KMS-11 (cell line): ENCODE measurements at regions not wholly inside any gene's neighbourhood (a gene's known extent, or its start where the extent isn't known, plus 50 kb on each side); places are given as distances from the start of the nearest gene placed in this dataset.

Source experiments
- H2AFZ ChIP-seq: fragments of 200-600 bp; sonication (generic); 2 replicates; pipeline ENCODE4 v1.6.1; 2016; ENCODE audit warnings: antibody characterized with exemption, mixed run types, low read depth
- H3K27ac ChIP-seq: fragments of 200-600 bp; sonication (generic); 2 replicates; pipeline ENCODE4 v1.6.1; 2016; ENCODE audit warnings: mild to moderate bottlenecking, mixed run types
- H3K27me3 ChIP-seq: fragments of 200-600 bp; sonication (generic); 2 replicates; pipeline ENCODE4 v1.6.1; 2017; ENCODE audit warnings: mild to moderate bottlenecking, low read depth, mixed run types, moderate library complexity; ENCODE audit not compliant: insufficient read depth
- H3K36me3 ChIP-seq: fragments of 200-600 bp; sonication (generic); 2 replicates; pipeline ENCODE4 v1.6.1; 2017; ENCODE audit warnings: mild to moderate bottlenecking, mixed run types; ENCODE audit not compliant: insufficient read depth
- H3K4me1 ChIP-seq: fragments of 200-600 bp; sonication (generic); 2 replicates; pipeline ENCODE4 v1.6.1; 2016; ENCODE audit warnings: mild to moderate bottlenecking, low read depth, mixed run types; ENCODE audit not compliant: poor library complexity, severe bottlenecking
- H3K4me2 ChIP-seq: fragments of 200-600 bp; sonication (generic); 2 replicates; pipeline ENCODE4 v1.7.0; 2016; ENCODE audit warnings: mild to moderate bottlenecking, mixed run types
- H3K4me3 ChIP-seq: fragments of 200-600 bp; sonication (generic); IDR thresholded peaks from 2 replicates; pipeline ENCODE4 v1.6.1; 2017; ENCODE audit warnings: low read depth, low read length, mixed read lengths; ENCODE audit not compliant: insufficient read depth
- H3K79me2 ChIP-seq: fragments of 200-600 bp; sonication (generic); 2 replicates; pipeline ENCODE4 v1.6.1; 2016; ENCODE audit warnings: low read depth, mixed run types; ENCODE audit not compliant: insufficient read depth
- H3K9ac ChIP-seq: fragments of 200-600 bp; sonication (generic); 2 replicates; pipeline ENCODE4 v1.6.1; 2016; ENCODE audit warnings: mild to moderate bottlenecking, mixed run types
- H4K20me1 ChIP-seq: fragments of 200-600 bp; sonication (generic); 2 replicates; pipeline ENCODE4 v1.6.1; 2016; ENCODE audit warnings: mild to moderate bottlenecking, mixed run types; ENCODE audit not compliant: insufficient read depth
- CTCF ChIP-seq: fragments of 200-600 bp; sonication (generic); conservative IDR thresholded peaks from 2 replicates; pipeline ENCODE4 v1.6.1; 2017; ENCODE audit warnings: low read depth, mild to moderate bottlenecking, antibody characterized with exemption, low read length, moderate library complexity, mixed read lengths

DNA sequence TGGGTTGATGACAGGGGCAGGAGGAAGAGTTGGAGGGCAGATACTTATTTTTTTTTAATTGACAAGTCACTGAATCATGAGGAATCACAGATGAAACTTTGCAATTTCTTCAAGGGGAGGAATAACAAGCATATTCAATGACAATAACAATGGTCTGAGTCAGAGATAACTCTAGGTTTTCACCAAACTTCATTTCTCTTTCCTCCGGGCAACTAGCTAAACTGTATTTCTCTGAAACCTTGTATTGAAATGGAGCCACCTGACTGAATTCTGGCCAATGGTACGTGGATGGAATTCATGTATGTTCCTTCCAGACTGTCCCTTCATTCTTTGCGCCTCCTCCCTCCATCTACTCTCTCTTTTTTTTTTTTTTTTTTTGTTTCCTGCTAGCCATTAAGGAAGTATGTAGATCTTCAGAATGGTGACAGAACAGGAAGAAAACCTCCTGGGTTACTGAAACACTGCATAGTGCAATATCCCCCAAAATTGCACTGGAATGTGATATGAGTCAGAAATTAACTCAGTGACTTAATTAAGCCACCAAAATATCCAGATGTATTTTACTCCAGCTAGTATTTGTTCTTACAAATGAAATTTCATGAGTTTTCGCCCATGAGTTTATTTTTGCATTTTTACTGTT is 495.4 kb downstream of the OTOL1 start:
- no peak overlapping the region for H2AFZ ChIP-seq
- no peaks in the 10 kb centered on the region for H3K79me2 ChIP-seq
- no peaks in the 10 kb centered on the region for H3K27me3 ChIP-seq
- no peak for TF ChIP-seq CTCF
- H3K9ac ChIP-seq: no peak overlapping the region
- no peak overlapping the region for H3K4me3 ChIP-seq
- no peaks in the 10 kb centered on the region for H3K4me1 ChIP-seq
- H4K20me1 ChIP-seq: no peaks in the 10 kb centered on the region
- H3K36me3 ChIP-seq: no peaks in the 10 kb centered on the region
- H3K27ac ChIP-seq: no peak overlapping the region
- H3K4me2 ChIP-seq: no peak overlapping the region

GRCh38 chr3:161999846-162000245 is 503.2 kb downstream of the OTOL1 start:
- Histone ChIP-seq H3K4me3 (no peak overlapping the region), H2AFZ (no peak overlapping the region)
- TF ChIP-seq CTCF: no peak

GRCh38 chr3:162007722-162008121 is 511.1 kb downstream of the OTOL1 start:
- no peaks in the 10 kb centered on the region for H3K4me1 ChIP-seq
- no peaks in the 10 kb centered on the region for H4K20me1 ChIP-seq
- no peak for TF ChIP-seq CTCF
- H3K9ac ChIP-seq: no peak overlapping the region
- no peak overlapping the region for H2AFZ ChIP-seq
- no peaks in the 10 kb centered on the region for H3K27me3 ChIP-seq
- no peak overlapping the region for H3K4me3 ChIP-seq
- no peaks in the 10 kb centered on the region for H3K36me3 ChIP-seq
- no peaks in the 10 kb centered on the region for H3K79me2 ChIP-seq
- no peak overlapping the region for H3K27ac ChIP-seq
- no peak overlapping the region for H3K4me2 ChIP-seq

More at GRCh38 chr3:161999846-162000245, 503.2 kb downstream of the OTOL1 start:
- no peaks in the 10 kb centered on the region for H3K36me3 ChIP-seq
- H3K4me2 ChIP-seq: no peak overlapping the region
- H3K4me1 ChIP-seq: no peaks in the 10 kb centered on the region
- no peaks in the 10 kb centered on the region for H4K20me1 ChIP-seq
- H3K9ac ChIP-seq: no peak overlapping the region
- no peaks in the 10 kb centered on the region for H3K79me2 ChIP-seq
- H3K27me3 ChIP-seq: no peaks in the 10 kb centered on the region
- no peak overlapping the region for H3K27ac ChIP-seq

- no peak overlapping the region for H3K27ac ChIP-seq
- H3K79me2 ChIP-seq: no peaks in the 10 kb centered on the region
- H2AFZ ChIP-seq: no peak overlapping the region
- H3K4me2 ChIP-seq: no peak overlapping the region
- no peaks in the 10 kb centered on the region for H3K27me3 ChIP-seq
- no peaks in the 10 kb centered on the region for H3K36me3 ChIP-seq
- no peak for TF ChIP-seq CTCF
- no peaks in the 10 kb centered on the region for H3K4me1 ChIP-seq
- H3K9ac ChIP-seq: no peak overlapping the region
- no peak overlapping the region for H3K4me3 ChIP-seq
- no peaks in the 10 kb centered on the region for H4K20me1 ChIP-seq
Measured at GRCh38 chr3:162012633-162013032, 516.0 kb downstream of the OTOL1 start.
